Neural cell (in vitro differentiated cells): ENCODE measurements at regions not wholly inside any gene's neighbourhood (a gene's known extent, or its start where the extent isn't known, plus 50 kb on each side); places are given as distances from the start of the nearest gene placed in this dataset.

Experiments used
- H2AFZ ChIP-seq: fragments of 200-600, 300-800 bp; sonication (generic), shearing (Covaris generic); 2 replicates; pipeline ENCODE4 v1.6.0; 2014; ENCODE audit warnings: low read depth, mild to moderate bottlenecking, antibody characterized with exemption, low read length, moderate library complexity
- H3F3A ChIP-seq: fragments of 200-600 bp; shearing (Covaris generic); 2 replicates; pipeline ENCODE4 v1.6.1; 2016; ENCODE audit warnings: mild to moderate bottlenecking, moderate library complexity, mixed read lengths, antibody characterized with exemption, low read length; ENCODE audit not compliant: insufficient read depth, poor library complexity, severe bottlenecking
- H3K27ac ChIP-seq: fragments of 200-600, 300-800 bp; sonication (generic), shearing (Covaris generic); 2 replicates; pipeline ENCODE4 v1.5.1; 2014; ENCODE audit warnings: mild to moderate bottlenecking, low read length, moderate library complexity
- H3K27me3 ChIP-seq: fragments of 300-800, 200-600 bp; sonication (generic), shearing (Covaris generic); 2 replicates; pipeline ENCODE4 v1.6.0; 2014; ENCODE audit warnings: mild to moderate bottlenecking, low read depth, low read length, moderate library complexity; ENCODE audit not compliant: insufficient read depth
- H3K36me3 ChIP-seq: fragments of 300-800, 200-600 bp; sonication (generic), shearing (Covaris generic); 2 replicates; pipeline ENCODE4 v1.5.1; 2014; ENCODE audit warnings: mild to moderate bottlenecking, antibody characterized with exemption, low read length, moderate library complexity; ENCODE audit not compliant: insufficient read depth
- H3K4me2 ChIP-seq: fragments of 300-800, 200-600 bp; sonication (generic), shearing (Covaris generic); 2 replicates; pipeline ENCODE4 v1.6.0; 2014; ENCODE audit warnings: mild to moderate bottlenecking, low read length
- H3K4me3 ChIP-seq: fragments of 300-800, 200-600 bp; sonication (generic), shearing (Covaris generic); 2 replicates; pipeline ENCODE4 v1.5.1; 2014; ENCODE audit warnings: mild to moderate bottlenecking, low read length, moderate library complexity
- H3K79me2 ChIP-seq: fragments of 200-600 bp; shearing (Covaris generic); replicated peaks from 2 replicates; pipeline ENCODE4 v1.6.0; 2014; ENCODE audit warnings: mild to moderate bottlenecking, low read length, moderate library complexity; ENCODE audit not compliant: insufficient read depth
- H3K9ac ChIP-seq: fragments of 300-800, 200-600 bp; sonication (generic), shearing (Covaris generic); 2 replicates; pipeline ENCODE4 v1.6.1; 2016; ENCODE audit warnings: mild to moderate bottlenecking, low read length, mixed read lengths
- H3K9me2 ChIP-seq: fragments of 200-600 bp; shearing (Covaris generic); 2 replicates; pipeline ENCODE4 v1.6.1; 2016; ENCODE audit warnings: mild to moderate bottlenecking, low read length, mixed read lengths; ENCODE audit not compliant: insufficient read depth
- H3K9me3 ChIP-seq: fragments of 200-600, 300-800 bp; sonication (generic), shearing (Covaris generic); 2 replicates; pipeline ENCODE4 v1.6.1; 2016; ENCODE audit warnings: mild to moderate bottlenecking, mixed run types, low read length, moderate library complexity, mixed read lengths
- H4K20me1 ChIP-seq: fragments of 200-600 bp; shearing (Covaris generic); 2 replicates; pipeline ENCODE4 v1.6.1; 2016; ENCODE audit warnings: mild to moderate bottlenecking, mixed run types; ENCODE audit not compliant: insufficient read depth
- EP300 ChIP-seq: fragments of 450-650 bp; conservative IDR thresholded peaks from 2 replicates; pipeline ENCODE4 v1.6.1; 2014; ENCODE audit warnings: antibody characterized with exemption, mild to moderate bottlenecking, moderate library complexity; ENCODE audit not compliant: poor library complexity, severe bottlenecking
- EZH2 ChIP-seq: fragments of 200-600, 300-800 bp; shearing (Covaris generic), sonication (generic); IDR thresholded peaks from 2 replicates; pipeline ENCODE4 v1.6.1; 2014; ENCODE audit warnings: antibody characterized with exemption, low read length, borderline replicate concordance, mild to moderate bottlenecking; ENCODE audit not compliant: insufficient read depth, poor library complexity, severe bottlenecking
- MXI1 ChIP-seq: fragments of 450-650 bp; conservative IDR thresholded peaks from 2 replicates; pipeline ENCODE4 v1.6.1; 2014; ENCODE audit warnings: antibody characterized with exemption, mild to moderate bottlenecking; ENCODE audit not compliant: poor library complexity, severe bottlenecking
- POLR2AphosphoS5 ChIP-seq: IDR thresholded peaks from 2 replicates; pipeline ENCODE4 v1.6.1; 2012
- RAD21 ChIP-seq: fragments of 450-650 bp; conservative IDR thresholded peaks from 2 replicates; pipeline ENCODE4 v1.6.1; 2014; ENCODE audit warnings: antibody characterized with exemption, mild to moderate bottlenecking, moderate library complexity
- SMC3 ChIP-seq: fragments of 450-650 bp; conservative IDR thresholded peaks from 2 replicates; pipeline ENCODE4 v1.6.1; 2014; ENCODE audit warnings: antibody characterized with exemption, mild to moderate bottlenecking, moderate library complexity; ENCODE audit not compliant: poor library complexity
- TAF1 ChIP-seq: IDR thresholded peaks from 2 replicates; pipeline ENCODE4 v1.6.1; 2012; ENCODE audit warnings: low read depth
- TF ChIP-seq, protein P1 (sequence below): IDR thresholded peaks from 2 replicates; pipeline ENCODE4 v1.6.1; 2012; ENCODE audit warnings: borderline replicate concordance
- TF ChIP-seq, protein P2 (sequence below): fragments of 450-650 bp; IDR thresholded peaks from 2 replicates; pipeline ENCODE4 v1.5.1; 2014; ENCODE audit warnings: antibody characterized with exemption, mild to moderate bottlenecking, moderate library complexity; ENCODE audit not compliant: poor library complexity, severe bottlenecking

DNA sequence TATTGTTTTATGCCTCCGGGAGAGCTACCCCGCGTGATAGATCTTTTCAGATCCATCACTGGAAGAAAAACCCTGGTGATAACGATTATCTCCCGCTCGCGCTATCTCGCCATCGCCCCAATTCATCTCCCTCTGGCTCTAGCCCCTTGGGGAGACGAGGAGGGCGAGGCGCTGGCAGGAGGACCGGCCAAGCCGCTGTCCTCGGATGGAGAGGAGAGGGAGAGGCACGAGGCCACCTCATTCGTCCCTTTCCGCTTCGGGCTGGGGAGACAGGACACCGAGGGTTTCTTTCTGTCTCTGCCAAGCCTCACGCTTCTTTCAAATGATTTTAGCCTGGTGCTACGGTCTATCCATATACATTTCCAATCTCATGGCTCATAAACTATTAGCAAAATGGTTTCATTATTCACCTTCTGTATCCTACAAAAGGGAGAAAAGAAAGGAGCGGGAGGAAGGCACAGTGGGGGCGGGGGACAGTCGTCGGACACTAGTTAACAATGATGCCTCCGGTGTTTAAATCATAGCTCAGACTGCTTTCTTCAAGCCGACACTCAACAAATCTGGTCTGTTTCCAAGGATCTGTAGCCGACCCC lies 415.0 kb upstream of the ESRRG start:
- no peaks in the 10 kb centered on the region for H3K9me3 ChIP-seq
- peak overlapping the region; percentile 48 for H3K4me3 ChIP-seq
- peaks cover 3% of the 10 kb centered on the region for H3F3A ChIP-seq
- H3K36me3 ChIP-seq: no peaks in the 10 kb centered on the region
- TF ChIP-seq, protein P1, sequence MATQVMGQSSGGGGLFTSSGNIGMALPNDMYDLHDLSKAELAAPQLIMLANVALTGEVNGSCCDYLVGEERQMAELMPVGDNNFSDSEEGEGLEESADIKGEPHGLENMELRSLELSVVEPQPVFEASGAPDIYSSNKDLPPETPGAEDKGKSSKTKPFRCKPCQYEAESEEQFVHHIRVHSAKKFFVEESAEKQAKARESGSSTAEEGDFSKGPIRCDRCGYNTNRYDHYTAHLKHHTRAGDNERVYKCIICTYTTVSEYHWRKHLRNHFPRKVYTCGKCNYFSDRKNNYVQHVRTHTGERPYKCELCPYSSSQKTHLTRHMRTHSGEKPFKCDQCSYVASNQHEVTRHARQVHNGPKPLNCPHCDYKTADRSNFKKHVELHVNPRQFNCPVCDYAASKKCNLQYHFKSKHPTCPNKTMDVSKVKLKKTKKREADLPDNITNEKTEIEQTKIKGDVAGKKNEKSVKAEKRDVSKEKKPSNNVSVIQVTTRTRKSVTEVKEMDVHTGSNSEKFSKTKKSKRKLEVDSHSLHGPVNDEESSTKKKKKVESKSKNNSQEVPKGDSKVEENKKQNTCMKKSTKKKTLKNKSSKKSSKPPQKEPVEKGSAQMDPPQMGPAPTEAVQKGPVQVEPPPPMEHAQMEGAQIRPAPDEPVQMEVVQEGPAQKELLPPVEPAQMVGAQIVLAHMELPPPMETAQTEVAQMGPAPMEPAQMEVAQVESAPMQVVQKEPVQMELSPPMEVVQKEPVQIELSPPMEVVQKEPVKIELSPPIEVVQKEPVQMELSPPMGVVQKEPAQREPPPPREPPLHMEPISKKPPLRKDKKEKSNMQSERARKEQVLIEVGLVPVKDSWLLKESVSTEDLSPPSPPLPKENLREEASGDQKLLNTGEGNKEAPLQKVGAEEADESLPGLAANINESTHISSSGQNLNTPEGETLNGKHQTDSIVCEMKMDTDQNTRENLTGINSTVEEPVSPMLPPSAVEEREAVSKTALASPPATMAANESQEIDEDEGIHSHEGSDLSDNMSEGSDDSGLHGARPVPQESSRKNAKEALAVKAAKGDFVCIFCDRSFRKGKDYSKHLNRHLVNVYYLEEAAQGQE: no peak
- no peak for TF ChIP-seq EZH2
- no peak for TF ChIP-seq SMC3
- TF ChIP-seq POLR2AphosphoS5: no peak
- no peak for TF ChIP-seq TAF1
- TF ChIP-seq RAD21: no peak
- TF ChIP-seq, protein P2, sequence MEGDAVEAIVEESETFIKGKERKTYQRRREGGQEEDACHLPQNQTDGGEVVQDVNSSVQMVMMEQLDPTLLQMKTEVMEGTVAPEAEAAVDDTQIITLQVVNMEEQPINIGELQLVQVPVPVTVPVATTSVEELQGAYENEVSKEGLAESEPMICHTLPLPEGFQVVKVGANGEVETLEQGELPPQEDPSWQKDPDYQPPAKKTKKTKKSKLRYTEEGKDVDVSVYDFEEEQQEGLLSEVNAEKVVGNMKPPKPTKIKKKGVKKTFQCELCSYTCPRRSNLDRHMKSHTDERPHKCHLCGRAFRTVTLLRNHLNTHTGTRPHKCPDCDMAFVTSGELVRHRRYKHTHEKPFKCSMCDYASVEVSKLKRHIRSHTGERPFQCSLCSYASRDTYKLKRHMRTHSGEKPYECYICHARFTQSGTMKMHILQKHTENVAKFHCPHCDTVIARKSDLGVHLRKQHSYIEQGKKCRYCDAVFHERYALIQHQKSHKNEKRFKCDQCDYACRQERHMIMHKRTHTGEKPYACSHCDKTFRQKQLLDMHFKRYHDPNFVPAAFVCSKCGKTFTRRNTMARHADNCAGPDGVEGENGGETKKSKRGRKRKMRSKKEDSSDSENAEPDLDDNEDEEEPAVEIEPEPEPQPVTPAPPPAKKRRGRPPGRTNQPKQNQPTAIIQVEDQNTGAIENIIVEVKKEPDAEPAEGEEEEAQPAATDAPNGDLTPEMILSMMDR: no peak
- TF ChIP-seq MXI1: no peak
- TF ChIP-seq EP300: no peak
- H3K9ac ChIP-seq: no peak overlapping the region
- peaks cover 92% of the 10 kb centered on the region for H3K27me3 ChIP-seq
- no peaks in the 10 kb centered on the region for H3K9me2 ChIP-seq
- no peaks in the 10 kb centered on the region for H3K79me2 ChIP-seq
- no peak overlapping the region for H3K27ac ChIP-seq
- H2AFZ ChIP-seq: no peak overlapping the region
- H4K20me1 ChIP-seq: no peaks in the 10 kb centered on the region
- H3K4me2 ChIP-seq: no peak overlapping the region

DNA sequence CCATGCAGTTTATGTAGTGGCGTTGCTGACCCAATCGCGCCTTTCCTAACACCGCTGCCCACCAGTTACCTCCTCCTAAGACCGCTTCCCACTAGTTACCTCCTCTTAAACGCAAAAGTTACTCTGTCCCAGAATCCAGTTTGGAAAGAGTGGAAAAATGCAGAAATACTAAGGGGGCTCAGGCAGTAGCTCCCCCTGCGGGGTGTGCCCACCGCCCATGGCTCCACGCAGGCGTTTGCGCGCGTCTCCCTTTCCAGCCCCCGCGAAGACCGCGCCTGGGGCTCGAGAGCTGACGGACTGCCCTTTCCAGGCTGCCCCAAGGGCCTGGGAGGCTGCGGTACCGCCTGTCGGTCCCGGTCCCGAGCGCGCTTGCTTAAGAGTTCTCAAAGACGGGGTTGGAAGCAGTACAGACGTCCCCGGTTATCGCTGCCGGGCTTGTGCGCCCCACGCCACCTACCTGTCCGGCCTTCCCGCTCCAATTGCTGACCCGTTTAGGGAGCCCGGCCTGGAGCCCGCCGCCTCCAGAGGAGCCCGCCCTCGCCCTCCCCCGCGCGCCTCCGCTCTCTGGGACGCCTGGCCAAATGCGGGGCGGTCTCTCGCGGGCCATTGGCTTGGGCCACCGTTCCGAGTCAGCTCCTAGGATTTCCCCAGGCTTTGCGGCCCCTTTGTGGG lies 414.1 kb upstream of the ESRRG start:
- no peaks in the 10 kb centered on the region for H3K9me2 ChIP-seq
- TF ChIP-seq RAD21: no peak
- no peak for TF ChIP-seq TAF1
- TF ChIP-seq, protein P1: no peak
- no peak for TF ChIP-seq EZH2
- TF ChIP-seq POLR2AphosphoS5: no peak
- TF ChIP-seq EP300: no peak
- TF ChIP-seq, protein P2: no peak
- TF ChIP-seq MXI1: no peak
- TF ChIP-seq SMC3: no peak
- no peak overlapping the region for H2AFZ ChIP-seq
- H3K9ac ChIP-seq: no peak overlapping the region
- no peaks in the 10 kb centered on the region for H4K20me1 ChIP-seq
- peaks cover 3% of the 10 kb centered on the region for H3F3A ChIP-seq
- peak overlapping the region; percentile 32 for H3K4me3 ChIP-seq
- no peaks in the 10 kb centered on the region for H3K79me2 ChIP-seq
- no peak overlapping the region for H3K4me2 ChIP-seq
- H3K36me3 ChIP-seq: no peaks in the 10 kb centered on the region
- no peaks in the 10 kb centered on the region for H3K9me3 ChIP-seq
- peaks cover 99% of the 10 kb centered on the region for H3K27me3 ChIP-seq
- H3K27ac ChIP-seq: no peak overlapping the region
